CD4-positive, alpha-beta T cell treated with Interleukin-4 for 4 hours (primary cell): ENCODE measurements at regions not wholly inside any gene's neighbourhood (a gene's known extent, or its start where the extent isn't known, plus 50 kb on each side); places are given as distances from the start of the nearest gene placed in this dataset.
"Not testable (repeated sequence)": the region's sequence is repeated elsewhere in the genome, so short reads cannot be mapped to it uniquely, and the experiment has no call there.

Source experiments
- DNase-seq: peaks from one replicate; pipeline ENCODE4 v3.0.0-alpha.2; 2020

DNA sequence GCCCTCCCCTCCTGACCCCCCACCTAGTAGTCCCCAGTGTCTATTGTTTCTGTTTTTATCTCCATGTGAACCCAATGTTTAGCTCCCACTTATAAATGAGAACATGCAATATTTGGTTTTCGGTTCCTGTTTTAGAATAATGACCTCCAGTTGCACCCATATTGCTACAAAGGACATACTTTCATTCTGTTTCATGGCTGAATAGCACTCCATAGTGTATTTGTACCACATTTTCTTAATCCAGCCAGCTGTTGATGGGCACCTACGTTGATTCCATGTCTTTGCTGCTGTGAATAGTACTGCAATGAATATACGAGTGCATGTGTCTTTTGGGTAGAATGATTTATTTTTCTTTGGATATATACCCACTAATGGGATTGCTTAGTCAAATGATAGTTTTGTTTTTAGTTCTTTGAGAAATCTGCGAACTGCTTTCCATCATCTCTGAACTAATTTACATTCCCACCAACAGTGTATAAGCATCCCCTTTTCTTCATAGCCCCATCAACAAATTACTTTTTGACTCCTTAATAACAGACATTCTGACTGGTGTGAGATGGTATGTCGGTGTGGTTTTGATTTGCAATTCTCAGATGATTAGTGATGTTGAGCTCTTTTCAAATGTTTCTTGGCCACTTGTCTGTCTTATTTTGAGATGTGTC is 128.4 kb upstream of the PHYHIPL start:
- no peak for DNase-seq

DNA sequence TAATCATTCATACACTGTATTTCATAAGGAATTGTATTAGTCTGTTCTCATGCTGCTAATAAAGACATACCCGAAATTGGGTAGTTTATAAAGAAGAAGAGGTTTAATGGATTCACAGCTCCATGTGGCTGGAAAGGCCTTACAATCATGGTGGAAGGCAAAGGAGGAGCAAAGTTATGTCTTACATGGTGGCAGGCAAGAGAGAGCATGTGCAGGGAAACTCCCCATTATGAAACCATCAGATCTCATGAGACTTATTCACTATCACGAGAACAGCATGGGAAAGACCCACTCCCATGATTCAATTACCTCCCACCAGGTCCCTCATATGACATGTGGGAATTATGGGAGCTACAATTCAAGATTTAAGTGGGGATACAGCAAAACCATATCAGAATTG is 122.9 kb upstream of the PHYHIPL start:
- not testable (repeated sequence) for DNase-seq

DNA sequence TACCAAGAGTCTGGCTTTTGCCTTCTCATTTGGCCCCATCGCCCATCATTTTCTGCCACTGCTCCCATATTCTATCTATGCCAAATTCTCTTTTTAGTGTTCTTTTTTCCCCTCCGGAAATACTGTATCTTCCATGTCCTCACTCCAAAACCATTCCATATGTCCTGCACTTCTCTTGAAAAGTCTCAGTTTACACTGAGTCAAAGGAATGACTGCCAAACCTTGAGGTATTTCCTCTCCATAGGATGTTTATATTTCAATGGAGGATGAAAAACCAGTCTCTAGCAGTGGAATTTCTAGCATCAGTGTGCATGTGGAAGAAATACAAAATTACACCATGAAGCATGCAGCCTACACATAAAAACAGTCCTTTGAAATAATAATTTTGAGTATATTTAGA is 121.4 kb upstream of the PHYHIPL start:
- no peak for DNase-seq

DNA sequence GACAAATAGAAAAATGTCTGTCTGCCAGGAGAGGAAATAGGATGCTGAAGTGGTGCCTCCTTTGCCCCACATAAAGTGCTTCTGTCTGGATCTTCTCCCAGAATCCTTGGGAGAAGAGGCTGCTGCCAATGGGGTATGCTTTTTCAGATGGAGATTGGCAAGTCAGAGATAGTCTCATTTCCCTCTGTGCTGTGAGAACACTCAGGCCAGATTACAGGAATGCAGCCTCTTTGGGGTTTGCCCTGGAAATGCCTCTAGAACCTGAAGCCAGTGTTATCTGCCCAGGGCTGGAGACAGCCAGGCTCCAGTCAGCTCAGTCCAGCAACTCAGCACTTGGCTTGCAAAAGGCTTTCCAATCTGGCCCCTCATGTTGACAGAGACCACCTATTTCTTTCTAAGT is 119.1 kb upstream of the PHYHIPL start:
- DNase-seq = no peak

DNA sequence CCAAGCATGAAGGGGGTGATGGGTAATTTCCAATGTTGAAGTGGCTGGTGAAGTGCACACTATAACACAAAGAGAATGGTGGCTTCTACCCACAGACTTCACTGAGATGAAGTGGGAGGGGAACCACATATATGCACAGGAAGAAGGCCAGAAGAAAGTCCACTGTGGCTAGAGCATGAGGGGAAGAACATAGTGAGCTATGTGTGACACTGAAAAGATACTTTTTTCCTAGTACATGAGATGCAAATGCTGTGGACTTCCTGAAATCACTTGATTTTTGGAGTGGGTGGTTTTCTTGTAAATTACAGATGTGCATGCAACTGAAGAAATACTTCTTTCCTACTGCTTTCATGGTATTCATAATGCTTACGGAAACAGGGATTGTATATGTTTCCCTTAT is 115.6 kb upstream of the PHYHIPL start:
- no peak for DNase-seq

DNA sequence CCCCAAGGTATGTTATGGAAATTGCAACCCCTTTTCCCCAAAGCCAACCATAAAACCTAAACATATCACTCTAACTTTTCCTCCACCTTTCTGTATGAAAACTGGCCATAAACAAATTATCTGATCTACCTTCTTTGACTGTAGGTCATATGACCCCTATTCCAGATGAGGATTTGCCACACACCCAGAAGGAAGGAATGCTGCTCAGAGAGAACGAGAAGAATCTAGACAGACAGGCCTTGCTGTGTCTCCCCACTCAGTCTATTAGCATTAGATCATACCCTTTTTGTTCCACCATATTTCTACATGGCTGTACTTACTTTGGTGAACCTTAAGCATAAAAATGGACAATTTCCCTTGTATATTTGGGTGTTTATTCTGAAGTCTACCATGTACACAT is 113.0 kb upstream of the PHYHIPL start:
- DNase-seq = no peak

DNA sequence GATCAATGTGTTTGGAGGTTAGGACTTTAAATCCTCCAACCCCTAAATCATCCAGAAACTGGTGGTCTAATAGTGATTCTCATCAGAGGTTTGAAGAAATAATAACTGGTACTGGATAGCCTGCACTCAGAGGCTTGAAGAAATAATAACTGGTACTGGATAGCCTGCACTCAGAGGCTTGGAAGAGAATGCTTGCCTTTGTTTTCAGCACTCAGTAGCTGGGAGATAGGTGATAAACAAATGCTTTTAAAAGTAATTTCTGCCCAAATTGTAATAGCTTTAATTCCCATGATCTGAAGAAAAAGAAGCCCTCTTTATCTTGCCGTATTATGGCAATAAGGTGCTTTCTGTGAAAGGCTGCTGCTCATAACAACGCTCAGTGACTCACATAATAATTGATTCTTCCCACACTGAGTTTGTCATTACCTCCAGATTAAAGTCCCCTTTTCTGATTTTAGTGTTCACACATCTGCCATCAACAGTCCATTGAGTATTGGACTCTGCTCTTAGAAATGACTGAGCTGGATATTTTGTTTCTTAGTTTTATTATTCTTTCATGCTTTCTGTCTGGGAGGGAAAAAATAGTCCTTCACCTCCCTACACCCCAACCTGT is 112.3 kb upstream of the PHYHIPL start:
- no peak for DNase-seq

DNA sequence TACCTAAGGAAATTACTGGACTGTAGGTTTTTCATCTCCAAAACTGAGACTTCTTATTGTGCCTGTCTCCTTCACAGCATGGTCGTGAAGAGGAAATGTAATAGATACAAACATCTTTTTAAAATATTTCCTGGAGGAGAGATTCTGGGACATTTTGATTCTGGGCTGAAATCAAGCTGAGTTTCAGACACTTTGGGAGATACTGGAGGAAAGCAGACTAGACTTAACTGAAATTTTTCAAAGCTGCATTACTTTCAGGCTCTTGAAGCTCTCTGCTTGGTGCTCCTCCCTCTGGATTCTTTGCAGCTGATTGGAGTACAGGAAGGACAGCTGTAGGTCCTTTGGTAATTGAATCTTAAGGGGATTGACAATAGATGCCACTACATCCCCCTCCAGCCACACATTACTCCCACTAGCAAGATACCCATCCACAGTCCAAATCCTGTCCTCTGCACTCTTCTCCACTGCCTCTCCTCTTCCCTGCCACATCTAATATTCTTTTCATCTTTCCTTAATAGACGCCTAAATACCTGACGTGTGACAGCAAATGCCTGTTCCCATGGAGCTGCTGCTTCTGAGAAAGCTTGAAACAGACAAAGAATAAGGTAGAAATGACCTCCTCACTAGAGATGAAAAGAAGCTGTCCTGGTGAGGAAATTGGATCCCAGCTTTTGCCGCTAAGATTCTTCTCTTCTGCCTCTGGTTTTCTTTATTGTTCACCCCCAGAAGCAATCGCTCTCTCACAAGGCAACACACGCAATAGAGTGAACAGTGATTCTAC is 111.5 kb upstream of the PHYHIPL start:
- DNase-seq = no peak

DNA sequence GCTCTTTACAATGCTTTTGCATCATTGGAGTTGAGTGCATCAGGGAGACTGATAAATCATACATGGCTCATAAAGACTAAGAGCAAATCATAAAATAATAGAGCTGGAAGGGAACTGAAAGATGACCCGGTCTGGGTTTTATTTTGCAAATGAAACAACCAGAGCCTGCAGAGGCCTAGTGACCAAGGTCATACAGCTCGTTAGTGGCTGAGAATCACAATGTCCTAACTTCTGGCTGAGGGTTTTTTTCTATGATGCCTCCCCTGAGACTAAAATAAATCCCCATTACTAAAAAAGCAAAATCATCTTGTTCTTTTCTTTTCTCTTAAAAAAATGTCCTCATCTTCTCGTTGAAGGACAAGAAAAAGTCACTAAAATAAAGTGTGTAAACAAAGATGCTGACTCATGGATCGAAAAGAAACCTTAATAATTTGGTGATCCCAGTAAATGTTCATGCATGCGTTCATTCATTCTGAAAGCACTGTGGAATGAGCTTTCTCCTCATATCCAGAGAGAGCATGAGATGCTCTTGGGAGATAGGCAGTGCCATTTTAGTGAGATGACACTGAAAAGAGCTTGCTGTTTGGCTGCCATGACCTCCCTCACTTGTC is 107.8 kb upstream of the PHYHIPL start:
- DNase-seq = no peak

DNA sequence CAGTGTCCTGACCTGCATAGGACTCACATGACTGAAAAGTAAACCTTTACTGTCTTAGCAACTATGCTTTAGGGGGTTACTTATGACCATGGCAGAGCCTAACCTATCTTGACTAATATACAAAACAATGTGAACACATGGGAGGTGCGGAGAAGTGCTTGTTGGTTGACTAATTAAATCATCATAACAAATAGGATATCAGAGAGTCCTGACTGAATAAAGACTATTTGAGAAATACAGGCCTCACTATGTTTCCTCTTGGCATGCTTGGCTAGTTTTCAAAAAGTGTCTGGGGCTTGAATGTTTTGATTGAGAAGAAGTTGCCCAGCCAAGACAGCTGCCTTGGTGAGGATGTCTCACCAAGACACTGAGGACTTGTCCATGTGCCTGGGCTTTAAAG is 104.4 kb upstream of the PHYHIPL start:
- no peak for DNase-seq

DNA sequence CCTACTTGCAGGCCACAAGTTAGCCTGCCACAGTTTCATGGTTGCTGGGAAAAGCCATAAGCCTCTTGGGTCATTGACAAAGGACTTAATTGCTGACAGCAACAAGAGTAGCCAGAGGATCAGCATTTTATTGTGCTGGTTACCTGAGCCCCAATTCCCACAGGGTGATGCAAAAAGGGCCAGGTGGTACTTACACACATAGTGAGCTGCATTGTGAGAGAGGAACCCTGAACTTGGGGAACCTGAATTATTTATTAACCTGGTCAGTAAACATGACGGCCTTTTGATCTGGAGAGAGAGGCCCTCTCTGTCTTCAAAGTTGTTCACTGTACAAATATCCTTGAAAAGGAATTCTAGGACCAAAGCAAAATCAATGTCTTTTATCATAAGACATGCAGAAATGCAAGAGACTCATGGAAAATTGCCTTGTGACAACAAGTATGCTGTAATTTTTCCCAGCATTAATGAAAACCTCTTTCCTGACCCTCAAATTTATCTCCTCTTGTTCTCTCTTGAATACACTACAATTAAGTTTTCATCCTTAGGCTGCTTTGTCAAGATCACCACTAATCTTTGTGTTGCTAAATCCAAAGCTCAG is 102.9 kb upstream of the PHYHIPL start:
- no peak for DNase-seq

DNA sequence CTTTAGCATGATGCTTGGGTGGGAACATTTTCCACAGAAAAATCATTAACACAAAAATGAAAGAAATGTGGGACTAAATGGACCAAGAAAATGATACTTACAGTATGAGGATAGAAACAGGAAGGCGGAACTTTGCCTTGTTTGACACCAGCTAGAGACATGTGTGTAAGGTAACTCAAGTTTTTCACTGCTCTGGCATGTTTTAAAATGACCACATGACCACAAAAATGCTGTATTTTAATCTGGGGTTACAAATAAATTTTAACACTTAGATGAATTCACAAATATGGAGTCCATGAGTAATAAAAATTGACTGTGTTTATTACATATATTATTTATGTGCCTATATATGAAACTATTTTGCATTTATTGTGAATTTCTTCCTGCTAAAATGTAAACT is 100.9 kb upstream of the PHYHIPL start:
- no peak for DNase-seq

DNA sequence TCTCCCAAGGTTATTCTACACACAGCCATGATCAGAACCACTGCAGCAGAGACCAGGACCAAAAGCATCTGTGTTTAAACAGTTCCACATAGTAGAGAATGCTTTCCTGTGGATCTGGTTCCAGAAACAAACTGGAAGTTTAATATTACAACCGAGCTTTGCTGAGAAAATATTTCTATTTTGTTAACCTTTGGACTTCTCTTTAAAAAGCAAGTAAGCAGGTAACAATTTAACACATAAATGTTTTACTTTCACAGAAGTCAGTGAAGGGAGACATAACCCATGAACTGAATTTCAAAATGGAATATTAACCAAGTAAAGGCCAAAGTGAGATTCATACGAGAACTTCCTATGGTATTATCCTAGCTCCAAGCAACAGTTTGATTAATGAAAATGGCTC is 98.6 kb upstream of the PHYHIPL start:
- no peak for DNase-seq

DNA sequence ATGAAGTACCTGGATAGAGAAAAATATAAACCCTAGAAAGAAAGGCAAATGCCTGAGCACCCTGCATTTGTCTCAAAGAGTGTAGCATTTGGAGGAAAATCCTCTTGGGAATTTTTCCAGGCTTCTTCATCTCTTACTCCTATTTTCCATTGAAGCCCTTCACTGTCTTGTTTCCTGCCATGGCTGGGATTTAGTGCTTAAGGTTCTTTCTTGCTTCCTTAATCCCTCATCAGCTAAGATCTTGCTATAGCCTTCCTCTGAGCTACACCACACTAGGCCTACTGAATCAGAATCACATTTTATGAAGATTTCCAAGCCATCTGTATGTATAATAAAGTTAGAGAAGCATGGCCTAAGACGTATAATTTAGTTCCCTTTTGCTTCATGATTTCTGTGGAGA is 97.5 kb upstream of the PHYHIPL start:
- no peak for DNase-seq

DNA sequence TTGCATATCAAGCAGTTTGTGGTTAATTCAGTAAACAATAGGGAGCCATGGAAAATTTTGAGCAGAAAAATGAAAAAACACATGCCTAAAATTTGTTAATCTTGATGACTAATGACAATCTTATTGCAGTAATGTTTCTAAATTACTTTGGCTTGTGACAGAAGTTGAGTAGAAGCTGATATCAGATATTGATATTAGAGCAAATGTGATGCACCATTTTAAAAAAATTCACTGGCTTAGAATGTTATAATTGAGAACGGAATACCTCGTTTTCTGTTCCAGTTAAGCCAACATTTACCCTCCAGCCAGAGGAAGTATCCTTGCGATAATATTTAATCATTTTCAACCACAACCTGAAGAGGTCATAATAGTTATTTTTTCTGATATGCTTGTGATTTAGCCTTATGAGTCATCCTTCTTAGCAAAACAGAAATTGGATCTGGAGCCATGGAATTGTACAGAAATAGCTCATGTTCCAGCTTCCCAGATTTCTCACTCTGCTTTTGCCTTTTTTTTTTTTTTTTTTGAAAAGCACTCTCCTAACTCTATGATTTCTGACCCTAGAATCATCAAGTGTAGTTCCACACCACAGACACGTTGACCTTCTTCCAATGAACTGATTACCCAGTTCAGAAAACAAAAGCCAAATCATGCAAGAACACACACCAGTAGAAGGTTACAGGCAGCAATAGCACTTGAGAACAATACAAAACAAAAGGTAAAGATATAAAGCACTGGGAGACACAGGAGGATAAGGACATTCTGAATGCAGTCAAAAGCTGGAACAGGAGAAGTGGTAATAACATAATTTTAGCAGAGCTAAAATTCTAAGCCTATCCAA is 96.8 kb upstream of the PHYHIPL start:
- DNase-seq = no peak

DNA sequence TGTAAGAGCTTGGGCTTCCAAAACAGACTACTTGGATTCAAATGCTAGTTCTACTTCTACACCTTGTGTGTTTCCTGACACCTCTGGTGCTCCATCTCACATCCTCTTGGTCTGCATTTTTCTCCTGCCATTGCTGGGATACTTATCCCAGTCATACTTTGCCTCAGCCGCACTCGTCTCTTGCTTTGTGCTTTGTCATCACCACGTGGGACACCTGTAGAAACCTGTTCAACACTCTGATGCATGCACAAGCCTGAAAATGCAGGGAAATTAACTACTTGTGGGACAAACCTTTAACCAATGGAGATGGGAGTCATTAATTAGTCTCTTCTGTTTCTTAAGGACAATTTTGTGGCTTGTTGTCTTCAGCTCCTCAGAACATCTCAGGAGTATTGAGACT is 94.2 kb upstream of the PHYHIPL start:
- no peak for DNase-seq

DNA sequence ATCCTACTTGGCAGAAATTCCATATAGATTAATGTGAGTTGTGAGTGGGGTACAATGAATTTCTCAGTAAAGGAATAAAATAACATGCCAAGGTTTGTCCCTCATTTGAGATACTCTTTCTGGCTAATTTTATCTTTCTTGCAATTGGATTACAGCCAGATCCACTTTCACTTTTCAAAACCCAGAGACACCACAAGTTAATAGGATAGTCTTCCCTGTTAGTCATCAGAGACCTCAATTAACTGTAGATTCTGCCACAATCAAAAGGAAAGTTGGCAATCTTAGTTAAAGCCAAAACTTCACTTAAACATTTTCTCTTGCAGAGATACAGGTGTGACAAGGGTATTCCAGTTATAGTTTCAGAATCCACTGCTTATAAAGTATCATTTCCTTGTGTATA is 91.4 kb upstream of the PHYHIPL start:
- no peak for DNase-seq

DNA sequence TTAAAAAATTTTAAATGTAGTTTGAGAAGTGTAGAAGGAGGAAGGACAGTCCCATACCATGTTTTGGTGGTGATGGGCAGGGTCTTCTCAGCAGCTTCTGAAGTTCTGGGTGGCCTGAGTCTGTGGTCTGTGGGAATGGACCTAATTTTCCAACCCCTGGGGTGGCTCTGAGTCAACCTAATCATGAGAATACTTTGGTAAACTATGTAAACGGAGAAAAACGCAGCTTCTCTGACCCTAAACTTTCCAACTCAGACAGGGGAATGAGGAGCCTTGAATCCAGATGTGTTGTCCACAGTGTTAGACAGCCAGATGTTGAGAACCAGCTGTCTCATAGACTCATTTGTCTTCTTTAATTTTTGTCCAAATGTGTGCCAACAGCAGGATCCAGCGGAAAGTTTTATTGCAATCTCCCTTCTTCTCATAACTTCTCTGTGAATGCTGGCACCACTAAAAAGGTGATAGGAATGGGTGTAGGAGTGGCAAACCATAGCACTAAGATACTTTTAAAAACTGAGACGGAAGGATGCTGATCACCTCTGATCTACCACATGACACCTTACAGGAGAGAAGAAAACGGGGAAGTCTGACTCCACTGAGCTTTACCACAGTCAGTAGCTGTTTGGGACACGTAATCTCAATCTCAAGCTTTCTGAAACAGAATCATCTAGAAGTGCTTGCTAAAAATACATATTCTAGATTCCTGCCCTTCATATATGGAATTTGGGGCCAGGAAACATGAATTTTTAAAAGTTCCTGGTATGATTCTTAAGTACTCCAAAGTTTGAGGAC is 90.5 kb upstream of the PHYHIPL start:
- no peak for DNase-seq

DNA sequence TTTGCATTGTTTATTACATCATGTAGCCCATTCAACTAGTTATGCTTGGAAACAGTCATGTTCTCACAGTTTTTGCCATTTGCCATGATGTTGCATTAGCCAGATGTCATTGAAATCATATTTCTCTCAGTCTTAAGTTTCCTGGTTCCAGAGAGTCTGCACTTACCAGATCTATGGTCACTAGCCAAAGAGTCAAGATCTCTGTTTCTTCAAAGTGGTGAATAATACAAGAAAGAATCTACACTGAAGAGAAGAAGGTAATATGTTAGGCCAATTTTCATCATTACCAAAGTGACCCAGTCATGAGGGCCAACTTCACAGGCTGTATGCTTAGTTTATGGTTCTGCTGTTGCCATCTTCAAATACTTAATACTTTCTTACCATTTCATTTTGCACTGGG is 89.0 kb upstream of the PHYHIPL start:
- DNase-seq = no peak

DNA sequence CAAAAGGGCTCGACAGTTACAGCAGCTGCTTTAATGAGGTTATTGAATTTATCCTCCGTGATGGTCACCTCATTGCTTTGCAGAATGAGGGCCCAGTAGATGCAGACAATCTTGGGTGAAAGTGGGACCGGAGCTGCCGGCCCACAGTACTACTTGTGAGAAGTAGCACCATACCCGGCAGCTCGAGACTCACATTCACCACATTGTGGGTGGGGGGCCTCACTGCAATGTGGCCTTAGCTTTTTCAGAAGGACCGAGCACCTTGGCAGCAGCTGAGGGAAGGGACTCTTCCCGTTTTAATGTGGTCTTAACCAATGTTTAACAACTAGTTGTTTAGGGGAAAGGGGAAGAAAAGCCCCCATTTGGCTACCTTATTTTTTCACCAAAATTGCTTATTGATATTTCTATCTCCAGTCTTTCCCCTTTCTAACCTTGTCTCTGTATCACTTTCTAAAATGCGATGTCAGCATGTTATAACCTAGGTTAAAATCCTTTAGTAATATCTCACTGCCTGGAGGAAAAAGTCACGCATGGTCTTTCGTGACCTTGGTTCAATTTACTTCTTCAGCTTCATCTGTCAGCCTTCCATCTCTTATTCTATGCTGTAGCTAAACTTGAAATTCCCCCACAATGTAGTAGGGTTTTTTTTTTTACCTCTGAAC is 87.4 kb upstream of the PHYHIPL start:
- no peak for DNase-seq
